Lung (tissue), 11 donors: ENCODE measurements at regions not wholly inside any gene's neighbourhood (a gene's known extent, or its start where the extent isn't known, plus 50 kb on each side); places are given as distances from the start of the nearest gene placed in this dataset.

ENCODE experiments used
- ATAC-seq: fragments of 200-7000 bp; cut with Tn5 transposase; one replicate; pipeline ENCODE4 v1.9.1; 2020; ENCODE audit warnings: moderate number of reproducible peaks; ENCODE audit not compliant: insufficient read depth, low FRiP score
- DNase-seq, 3 donors: peaks; one replicate each; pipeline ENCODE4 v3.0.0-alpha.2; 2013 to 2017
- H3K27ac ChIP-seq, 2 donors: one replicate each; pipeline ENCODE4 v1.5.1; 2013; ENCODE audit warnings: mild to moderate bottlenecking in 2 of 2, moderate library complexity in 2 of 2, control low read depth in 1 of 2, inconsistent platforms in 1 of 2, low read depth in 1 of 2, low read length in 1 of 2
- H3K27me3 ChIP-seq, 3 donors: one replicate each; pipeline ENCODE4 v1.5.1; 2013; ENCODE audit warnings: low read length in 2 of 3; ENCODE audit not compliant: control insufficient read depth in 3 of 3, insufficient read depth in 3 of 3
- H3K36me3 ChIP-seq, 4 donors: one replicate each; pipeline ENCODE4 v1.5.1; 2013; ENCODE audit warnings: low read length in 4 of 4, mild to moderate bottlenecking in 1 of 4, moderate library complexity in 1 of 4; ENCODE audit not compliant: control insufficient read depth in 4 of 4, insufficient read depth in 4 of 4
- H3K4me1 ChIP-seq, 5 donors: one replicate each; pipeline ENCODE4 v1.5.1; 2013; ENCODE audit warnings: low read length in 5 of 5, mild to moderate bottlenecking in 2 of 5, moderate library complexity in 1 of 5; ENCODE audit not compliant: control insufficient read depth in 5 of 5, insufficient read depth in 5 of 5
- H3K4me3 ChIP-seq: one replicate; pipeline ENCODE4 v1.5.1; 2013; ENCODE audit warnings: mild to moderate bottlenecking, control low read depth, moderate library complexity
- H3K9ac ChIP-seq, 2 donors: one replicate each; pipeline ENCODE4 v1.5.1; 2013; ENCODE audit warnings: low read length in 2 of 2, control low read depth in 1 of 2; ENCODE audit not compliant: insufficient read depth in 1 of 2
- H3K9me3 ChIP-seq, 4 donors: one replicate each; pipeline ENCODE4 v1.5.1; 2013; ENCODE audit warnings: low read length in 3 of 4, mild to moderate bottlenecking in 1 of 4, moderate library complexity in 1 of 4; ENCODE audit not compliant: control insufficient read depth in 4 of 4, insufficient read depth in 3 of 4
- WGBS, 2 donors: extraction: QIAGEN DNeasy Blood & Tissue Kit; methylation state at CpG; one replicate each; pipeline ENCODE4 v1.1.7; 2013; 5-methylcytosine and 5-hydroxymethylcytosine counted together
- TF ChIP-seq, protein P1 (sequence below): IDR thresholded peaks from 2 replicates; pipeline ENCODE4 v1.5.1; 2012; ENCODE audit warnings: mild to moderate bottlenecking; ENCODE audit errors: control extremely low read depth, extremely low read depth
- donor health status: control.
- donor health status: control.
- donor health status: Bipolar disorder and iron deficiency.
- donor health status: healthy.
- donor health status: DM: yes; HTN: yes; CAD: no.

DNA sequence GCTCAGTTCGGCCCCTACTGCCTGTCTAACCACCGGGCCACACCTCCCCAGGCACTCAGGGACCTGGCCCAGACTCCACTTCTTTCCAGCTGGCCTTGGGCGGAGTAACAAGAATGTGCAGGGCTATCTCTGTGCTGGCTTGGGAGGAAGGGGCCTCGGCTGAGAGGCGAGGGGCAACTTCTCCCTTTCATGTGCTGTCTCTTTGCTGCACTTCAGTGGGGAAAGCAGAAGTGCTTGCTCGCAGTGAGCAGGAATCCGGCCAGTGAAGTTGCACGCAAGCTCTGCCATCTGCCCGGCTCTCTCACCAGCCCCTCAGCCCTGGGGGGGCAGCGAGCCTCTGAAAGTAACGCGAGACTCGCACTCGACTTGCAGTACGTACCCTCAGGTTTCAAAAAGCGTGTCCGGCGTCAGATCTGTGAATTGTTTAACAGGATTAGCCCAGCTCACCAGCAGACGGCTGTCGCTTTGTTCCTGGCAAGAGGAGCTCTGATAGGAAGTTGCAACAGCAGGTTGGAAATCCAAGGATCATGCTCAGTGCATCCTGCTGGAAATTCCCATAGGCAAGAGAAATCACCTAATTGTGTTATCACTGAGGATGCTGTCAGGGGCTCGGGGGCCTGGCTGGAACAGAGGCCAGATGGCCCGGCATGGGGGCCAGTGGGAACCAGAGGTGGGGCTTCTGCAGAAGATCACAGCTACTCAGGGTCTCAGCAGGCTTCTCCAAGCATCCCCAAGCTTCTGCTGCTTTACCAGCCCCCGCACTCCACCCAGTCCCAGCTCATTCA, 221.1 kb downstream of the NPHP4 start:
- DNase-seq (peak; percentile 49 to 64 (median 63)), ATAC-seq (no peak)
- TF ChIP-seq, protein P1, sequence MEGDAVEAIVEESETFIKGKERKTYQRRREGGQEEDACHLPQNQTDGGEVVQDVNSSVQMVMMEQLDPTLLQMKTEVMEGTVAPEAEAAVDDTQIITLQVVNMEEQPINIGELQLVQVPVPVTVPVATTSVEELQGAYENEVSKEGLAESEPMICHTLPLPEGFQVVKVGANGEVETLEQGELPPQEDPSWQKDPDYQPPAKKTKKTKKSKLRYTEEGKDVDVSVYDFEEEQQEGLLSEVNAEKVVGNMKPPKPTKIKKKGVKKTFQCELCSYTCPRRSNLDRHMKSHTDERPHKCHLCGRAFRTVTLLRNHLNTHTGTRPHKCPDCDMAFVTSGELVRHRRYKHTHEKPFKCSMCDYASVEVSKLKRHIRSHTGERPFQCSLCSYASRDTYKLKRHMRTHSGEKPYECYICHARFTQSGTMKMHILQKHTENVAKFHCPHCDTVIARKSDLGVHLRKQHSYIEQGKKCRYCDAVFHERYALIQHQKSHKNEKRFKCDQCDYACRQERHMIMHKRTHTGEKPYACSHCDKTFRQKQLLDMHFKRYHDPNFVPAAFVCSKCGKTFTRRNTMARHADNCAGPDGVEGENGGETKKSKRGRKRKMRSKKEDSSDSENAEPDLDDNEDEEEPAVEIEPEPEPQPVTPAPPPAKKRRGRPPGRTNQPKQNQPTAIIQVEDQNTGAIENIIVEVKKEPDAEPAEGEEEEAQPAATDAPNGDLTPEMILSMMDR: no peak
- WGBS, 2 donors: 9 to 10% methylated on average over 23 of the region's 23 CpGs
- peak overlapping the region in 1 of 2 donors; percentile 46 for H3K9ac ChIP-seq
- H3K4me1 ChIP-seq: peaks cover 0 to 5% (median 0%) of the 10 kb centered on the region in 5 donors
- peaks cover 0 to 3% (median 0%) of the 10 kb centered on the region in 4 donors for H3K9me3 ChIP-seq
- H3K4me3 ChIP-seq: no peak overlapping the region
- H3K27ac ChIP-seq: no peak overlapping the region
- peaks cover 0 to 7% (median 4%) of the 10 kb centered on the region in 3 donors for H3K27me3 ChIP-seq
- H3K36me3 ChIP-seq: no peaks in the 10 kb centered on the region

DNA sequence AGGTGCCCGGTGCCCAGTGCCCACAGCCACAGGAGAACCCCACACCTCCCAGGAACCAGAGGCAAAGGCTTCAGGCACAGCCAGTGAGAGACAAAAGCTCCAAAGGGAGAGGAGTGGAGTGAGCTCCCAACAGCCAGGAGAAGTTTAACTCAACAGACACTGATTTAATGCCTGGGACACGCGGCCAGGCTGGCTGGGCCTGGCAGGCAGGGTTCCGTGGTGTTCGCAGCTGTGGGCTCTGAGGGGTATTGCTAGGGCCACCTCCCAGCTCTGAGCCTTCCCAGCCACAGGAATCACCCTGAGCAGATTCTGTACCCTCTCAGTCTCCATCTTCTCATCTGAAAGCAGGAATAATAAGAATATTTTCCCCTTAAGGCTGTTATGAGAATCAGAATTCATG, 222.5 kb downstream of the NPHP4 start:
- TF ChIP-seq, protein P1: no peak
- no peak overlapping the region for H3K9ac ChIP-seq

DNA sequence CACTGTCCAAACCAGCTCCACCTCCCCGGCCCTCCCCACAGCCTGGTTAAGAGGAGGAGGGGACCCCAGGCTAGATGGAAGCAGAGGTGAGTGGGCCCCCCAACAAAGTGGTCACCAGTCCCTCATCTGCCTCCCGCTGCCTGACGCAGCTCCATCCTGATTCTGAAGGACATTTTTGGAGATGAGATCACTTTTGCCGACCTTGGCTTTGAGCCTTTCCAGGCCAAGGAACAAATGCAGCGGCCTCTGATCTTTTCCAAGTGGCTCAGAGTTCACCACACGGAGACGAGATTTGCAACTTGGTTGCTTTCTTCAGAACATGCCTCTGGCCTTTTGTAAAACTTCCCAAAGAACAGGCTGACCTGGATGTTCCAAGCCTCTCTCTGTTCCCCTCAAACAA, 223.1 kb downstream of the NPHP4 start:
- Histone ChIP-seq H3K27me3 (peaks cover 0 to 7% (median 4%) of the 10 kb centered on the region in 3 donors), H3K9ac (no peak overlapping the region), H3K36me3 (no peaks in the 10 kb centered on the region), H3K4me3 (no peak overlapping the region), H3K9me3 (peaks cover 0 to 4% (median 0%) of the 10 kb centered on the region in 4 donors), H3K4me1 (peaks cover 0 to 16% (median 2%) of the 10 kb centered on the region in 5 donors), H3K27ac (no peak overlapping the region)
- 84 to 93% methylated on average over 7 of the region's 7 CpGs for WGBS, 2 donors
- DNase-seq: no peak
- TF ChIP-seq, protein P1: no peak
- no peak for ATAC-seq

More for the DNA sequence above, 222.5 kb downstream of the NPHP4 start:
- Histone ChIP-seq H3K27ac (no peak overlapping the region), H3K36me3 (no peaks in the 10 kb centered on the region), H3K4me3 (no peak overlapping the region), H3K9me3 (peaks cover 0 to 4% (median 0%) of the 10 kb centered on the region in 4 donors), H3K4me1 (peaks cover 0 to 12% (median 2%) of the 10 kb centered on the region in 5 donors), H3K27me3 (peaks cover 0 to 7% (median 4%) of the 10 kb centered on the region in 3 donors)
- DNase-seq (no peak), ATAC-seq (no peak)
- 93 to 95% methylated on average over 5 of the region's 5 CpGs for whole genome bisulfite sequencing, 2 donors
